HG03342 (cell line): ENCODE measurements at regions not wholly inside any gene's neighbourhood (a gene's known extent, or its start where the extent isn't known, plus 50 kb on each side); places are given as distances from the start of the nearest gene placed in this dataset.
"Not testable (repeated sequence)": the region's sequence is repeated elsewhere in the genome, so short reads cannot be mapped to it uniquely, and the experiment has no call there.

ENCODE experiments used
- ATAC-seq: cut with Tn5 transposase; IDR thresholded peaks from one replicate; pipeline ENCODE4 v1.9.1; 2021; ENCODE audit warnings: mild to moderate bottlenecking, moderate library complexity; ENCODE audit not compliant: unreplicated experiment

- no peak for ATAC-seq
Observed at GRCh38 chr17:77288115-77288619, 147.4 kb downstream of the SEC14L1 start.

GRCh38 chr17:77290759-77291558 lies 150.2 kb downstream of the SEC14L1 start:
- not testable (repeated sequence) for ATAC-seq

- no peak for ATAC-seq
Observed at GRCh38 chr17:77291591-77292386, 151.0 kb downstream of the SEC14L1 start.

- no peak for ATAC-seq
Observed at GRCh38 chr17:77294761-77295160, 154.0 kb downstream of the SEC14L1 start.

GRCh38 chr17:77295241-77295853 lies 154.6 kb downstream of the SEC14L1 start:
- ATAC-seq = no peak

- no peak for ATAC-seq
Observed at GRCh38 chr17:77296769-77297409, 156.1 kb downstream of the SEC14L1 start.

- ATAC-seq = no peak
Observed at GRCh38 chr17:77297693-77298666, 157.2 kb downstream of the SEC14L1 start.

GRCh38 chr17:77298811-77299210 lies 158.0 kb downstream of the SEC14L1 start:
- ATAC-seq = no peak

GRCh38 chr17:77299256-77300015 lies 158.7 kb downstream of the SEC14L1 start:
- ATAC-seq = no peak

- no peak for ATAC-seq
Observed at GRCh38 chr17:77300016-77300686, 159.4 kb downstream of the SEC14L1 start.

GRCh38 chr17:77301694-77302266 lies 161.0 kb downstream of the SEC14L1 start:
- ATAC-seq = no peak

GRCh38 chr17:77302682-77303081 lies 161.9 kb downstream of the SEC14L1 start:
- ATAC-seq = no peak

- no peak for ATAC-seq
Observed at GRCh38 chr17:77303620-77304019, 162.9 kb downstream of the SEC14L1 start.

- ATAC-seq = no peak
Observed at GRCh38 chr17:77304051-77304745, 163.4 kb downstream of the SEC14L1 start.

GRCh38 chr17:77304746-77305473 lies 164.1 kb downstream of the SEC14L1 start:
- no peak for ATAC-seq

GRCh38 chr17:77306048-77306789 lies 165.4 kb downstream of the SEC14L1 start:
- ATAC-seq = no peak
